IMR-90 (cell line): ENCODE measurements at regions not wholly inside any gene's neighbourhood (a gene's known extent, or its start where the extent isn't known, plus 50 kb on each side); places are given as distances from the start of the nearest gene placed in this dataset.

ENCODE experiments used
- MXI1 ChIP-seq: IDR thresholded peaks from 2 replicates; pipeline ENCODE4 v1.6.1; 2012; ENCODE audit warnings: low read depth, mild to moderate bottlenecking, low read length, moderate library complexity, borderline replicate concordance
- NFE2L2 ChIP-seq: fragments of 150-350 bp; IDR thresholded peaks from 2 replicates; pipeline ENCODE4 v1.6.1; 2016; ENCODE audit warnings: low read depth, mild to moderate bottlenecking, low read length
- POLR2A ChIP-seq: IDR thresholded peaks from 2 replicates; pipeline ENCODE4 v1.6.1; 2012; ENCODE audit warnings: mild to moderate bottlenecking, low read depth, low read length
- TF ChIP-seq, protein P1 (sequence below): conservative IDR thresholded peaks from 2 replicates; pipeline ENCODE4 v1.5.1; 2012; ENCODE audit warnings: mild to moderate bottlenecking, low read depth, low read length, improper control_type of control experiment

GRCh38 chr6:113524826-113525225 lies 332.3 kb upstream of the MARCKS start:
- no peak for TF ChIP-seq POLR2A
- TF ChIP-seq, protein P1, sequence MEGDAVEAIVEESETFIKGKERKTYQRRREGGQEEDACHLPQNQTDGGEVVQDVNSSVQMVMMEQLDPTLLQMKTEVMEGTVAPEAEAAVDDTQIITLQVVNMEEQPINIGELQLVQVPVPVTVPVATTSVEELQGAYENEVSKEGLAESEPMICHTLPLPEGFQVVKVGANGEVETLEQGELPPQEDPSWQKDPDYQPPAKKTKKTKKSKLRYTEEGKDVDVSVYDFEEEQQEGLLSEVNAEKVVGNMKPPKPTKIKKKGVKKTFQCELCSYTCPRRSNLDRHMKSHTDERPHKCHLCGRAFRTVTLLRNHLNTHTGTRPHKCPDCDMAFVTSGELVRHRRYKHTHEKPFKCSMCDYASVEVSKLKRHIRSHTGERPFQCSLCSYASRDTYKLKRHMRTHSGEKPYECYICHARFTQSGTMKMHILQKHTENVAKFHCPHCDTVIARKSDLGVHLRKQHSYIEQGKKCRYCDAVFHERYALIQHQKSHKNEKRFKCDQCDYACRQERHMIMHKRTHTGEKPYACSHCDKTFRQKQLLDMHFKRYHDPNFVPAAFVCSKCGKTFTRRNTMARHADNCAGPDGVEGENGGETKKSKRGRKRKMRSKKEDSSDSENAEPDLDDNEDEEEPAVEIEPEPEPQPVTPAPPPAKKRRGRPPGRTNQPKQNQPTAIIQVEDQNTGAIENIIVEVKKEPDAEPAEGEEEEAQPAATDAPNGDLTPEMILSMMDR, result no peak
- TF ChIP-seq MXI1, result no peak
- no peak for TF ChIP-seq NFE2L2
